NCI-H1092 (cell line): ENCODE measurements at regions not wholly inside any gene's neighbourhood (a gene's known extent, or its start where the extent isn't known, plus 50 kb on each side); places are given as distances from the start of the nearest gene placed in this dataset.

Experiments used
- DNase-seq: peaks from one replicate; lab custom pipeline; 2025; lab: John Stamatoyannopoulos, UW

DNA sequence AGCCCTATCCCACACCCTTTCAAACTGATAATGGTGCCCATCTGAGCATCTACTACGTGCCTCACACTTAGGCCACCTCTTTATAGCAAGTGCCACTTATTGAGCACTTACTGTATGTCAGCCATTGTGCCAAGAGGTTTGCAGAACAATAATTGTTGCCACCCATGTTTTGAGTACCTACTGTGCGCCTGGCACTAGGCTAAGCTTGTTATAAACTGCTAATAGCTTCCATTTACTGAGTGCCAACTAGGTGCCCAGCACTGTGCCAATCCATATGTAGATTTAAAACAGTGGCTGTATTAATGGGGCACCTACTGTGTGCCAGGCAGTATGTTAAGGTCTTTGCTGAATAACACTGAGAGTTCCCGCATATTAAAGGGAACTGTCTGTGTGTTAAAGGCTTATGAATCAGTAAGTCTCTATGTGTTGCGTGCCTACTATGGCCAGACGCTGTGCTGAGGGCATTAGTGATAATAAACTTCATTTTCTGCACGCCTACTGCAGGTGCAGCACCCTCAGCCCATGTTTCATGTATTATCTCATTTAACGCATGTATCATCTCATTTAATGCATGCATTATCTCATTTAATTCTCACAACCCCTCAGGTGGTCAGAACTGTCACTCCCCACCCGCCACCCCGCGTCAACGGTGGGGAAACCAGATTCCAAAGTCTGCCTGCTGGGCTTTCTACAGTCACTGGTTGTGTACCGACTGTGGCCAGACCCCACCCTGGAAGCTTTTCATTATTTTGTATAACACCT is 105.0 kb downstream of the PTPRS start:
- no peak for DNase-seq

DNA sequence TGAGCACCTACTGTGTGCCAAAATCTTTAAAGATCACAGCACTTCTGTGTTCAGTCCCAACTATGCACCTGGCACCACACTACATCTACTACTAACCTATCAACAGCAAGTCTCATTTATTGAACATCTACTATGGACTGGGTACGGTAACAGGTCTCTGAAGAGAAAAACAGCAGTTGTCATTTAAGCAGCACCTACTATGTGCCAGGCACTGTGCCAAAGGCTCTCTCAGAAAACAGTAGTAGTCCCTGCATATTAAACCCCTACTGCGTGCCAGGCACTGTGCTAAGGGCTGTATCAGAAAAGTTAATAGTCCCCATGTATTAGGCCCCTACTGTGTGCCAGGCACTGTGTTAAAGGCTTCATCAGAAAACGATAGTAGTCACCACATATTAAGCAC is 106.2 kb downstream of the PTPRS start:
- DNase-seq = no peak

- DNase-seq = no peak
Measured at GRCh38 chr19:5232798-5233505, 107.7 kb downstream of the PTPRS start.

- no peak for DNase-seq
Measured at GRCh38 chr19:5231857-5232678, 108.5 kb downstream of the PTPRS start.

DNA sequence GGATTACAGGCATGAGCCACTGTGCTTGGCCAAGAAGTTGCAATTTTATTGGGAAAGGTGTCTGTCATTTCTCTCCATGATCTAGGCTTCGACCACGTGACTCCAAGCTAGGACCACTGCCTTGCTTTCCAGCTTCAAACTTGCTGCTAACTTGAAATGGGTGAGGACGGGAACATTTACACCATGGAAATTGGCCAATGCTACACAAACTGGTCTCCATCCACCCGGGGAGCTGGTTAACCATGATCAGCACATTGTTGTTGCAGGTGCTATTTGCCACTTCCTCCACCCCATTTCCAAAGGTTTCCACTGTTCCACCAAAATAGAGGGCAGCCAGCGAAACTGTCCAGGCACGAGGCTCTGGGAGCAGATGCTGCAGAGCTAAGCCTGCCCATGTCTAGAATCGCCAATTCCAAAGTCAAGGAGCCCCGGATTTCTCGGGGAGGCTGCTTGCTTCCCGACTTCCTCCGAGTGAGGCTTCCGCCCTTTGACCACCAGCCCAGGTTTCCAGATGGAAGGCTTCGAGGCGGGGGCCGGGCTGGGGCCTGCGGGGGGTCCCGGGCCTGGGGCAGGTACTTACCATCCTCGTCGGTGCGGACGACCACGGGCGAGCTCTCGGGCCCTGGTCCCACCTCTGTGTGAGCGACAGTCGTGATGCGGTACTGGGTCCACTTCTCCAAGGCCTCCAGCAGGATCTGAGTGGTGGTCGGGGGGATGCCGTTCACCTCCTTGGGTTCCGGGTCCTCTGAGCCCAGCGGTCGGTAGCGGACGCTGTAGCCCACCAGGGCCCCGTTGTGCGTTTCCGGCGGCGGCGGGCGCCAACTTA is 109.7 kb downstream of the PTPRS start:
- DNase-seq = no peak

DNA sequence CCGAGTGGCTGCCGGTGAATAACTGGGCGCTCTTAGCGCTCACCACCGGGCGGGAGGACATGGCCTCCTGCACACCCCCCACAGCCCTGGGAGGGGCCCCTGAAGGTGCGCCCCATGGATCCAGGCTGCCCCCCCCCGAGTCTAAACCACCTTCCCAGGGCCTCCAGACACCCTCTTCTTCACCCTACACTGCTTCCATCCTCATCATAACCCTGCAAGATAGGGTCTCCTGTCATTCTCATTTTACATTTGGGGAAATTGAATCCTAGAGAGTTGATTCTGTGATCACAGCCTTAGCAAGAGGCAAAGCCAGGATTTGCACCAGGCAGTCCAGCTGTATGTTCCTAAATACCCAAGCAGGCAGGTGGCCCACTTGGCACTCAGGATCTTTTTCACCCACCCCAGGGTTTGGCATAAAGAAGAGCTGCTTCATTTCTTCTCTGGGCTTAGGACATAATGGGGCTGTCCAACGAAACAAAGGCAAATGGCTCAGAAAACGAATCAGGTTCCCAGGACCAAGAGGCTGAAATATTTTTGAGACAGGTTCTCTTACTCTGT is 110.8 kb downstream of the PTPRS start:
- DNase-seq = no peak

DNA sequence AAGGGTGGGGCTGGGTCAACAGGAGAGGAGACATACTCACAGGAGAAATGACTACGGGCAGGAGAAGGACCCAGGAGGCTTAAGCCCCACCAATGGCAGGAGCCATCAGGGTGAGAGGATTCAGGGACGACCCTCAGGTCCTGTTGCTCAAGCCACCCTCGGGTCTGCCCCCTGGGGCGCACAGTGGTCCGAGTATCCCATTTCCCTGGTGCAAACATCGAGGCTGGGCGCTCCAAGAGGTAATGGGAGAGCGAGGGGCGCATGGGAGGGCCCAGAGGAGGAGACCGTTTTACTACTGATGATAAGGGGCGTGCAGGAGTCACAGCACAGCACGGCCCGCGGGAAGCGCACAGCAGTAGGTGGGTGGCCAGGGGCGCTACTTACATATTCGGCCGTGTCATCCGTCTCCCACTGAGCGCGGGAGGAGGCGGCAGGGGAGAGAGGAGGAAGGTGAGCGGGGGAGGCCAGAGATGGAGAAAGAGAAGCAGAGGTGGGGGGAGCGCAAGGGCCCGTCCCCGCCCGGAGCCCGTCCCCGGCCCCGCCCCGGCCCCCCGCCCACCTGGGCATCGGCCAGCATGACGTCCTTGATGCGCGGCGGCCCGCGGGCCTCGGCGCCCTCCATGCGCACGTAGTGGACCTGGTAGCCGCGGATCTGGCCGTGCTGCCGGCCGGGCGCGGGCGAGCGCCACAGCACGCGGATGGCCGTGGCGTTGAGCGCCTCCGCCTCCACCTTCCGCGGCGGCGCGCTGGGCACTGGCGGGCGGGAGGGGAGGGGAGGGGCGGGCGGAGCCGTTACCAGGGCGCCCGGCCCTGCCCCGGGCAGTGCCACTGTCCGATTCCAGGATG is 111.5 kb downstream of the PTPRS start:
- no peak for DNase-seq

DNA sequence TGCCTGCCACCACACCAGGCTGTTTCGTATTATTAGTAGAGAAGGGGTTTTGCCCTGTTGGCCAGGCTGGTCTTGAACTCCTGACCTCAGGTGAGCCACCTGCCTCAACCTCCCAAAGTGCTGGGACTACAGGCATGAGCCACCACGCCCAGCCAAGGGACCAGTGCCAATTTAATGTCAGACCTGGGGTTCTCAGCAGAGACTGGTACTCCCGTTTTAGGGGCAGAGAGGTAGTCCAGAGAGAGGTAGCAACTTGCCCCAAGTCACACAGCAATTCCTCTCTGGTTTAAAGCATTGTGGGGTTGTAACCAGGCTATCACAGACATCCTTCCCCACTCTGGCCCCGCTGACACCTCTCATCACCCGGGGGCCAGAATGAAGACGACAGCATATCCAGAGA is 112.1 kb downstream of the PTPRS start:
- DNase-seq = no peak

GRCh38 chr19:5225486-5226345 is 114.9 kb downstream of the PTPRS start:
- DNase-seq = no peak

DNA sequence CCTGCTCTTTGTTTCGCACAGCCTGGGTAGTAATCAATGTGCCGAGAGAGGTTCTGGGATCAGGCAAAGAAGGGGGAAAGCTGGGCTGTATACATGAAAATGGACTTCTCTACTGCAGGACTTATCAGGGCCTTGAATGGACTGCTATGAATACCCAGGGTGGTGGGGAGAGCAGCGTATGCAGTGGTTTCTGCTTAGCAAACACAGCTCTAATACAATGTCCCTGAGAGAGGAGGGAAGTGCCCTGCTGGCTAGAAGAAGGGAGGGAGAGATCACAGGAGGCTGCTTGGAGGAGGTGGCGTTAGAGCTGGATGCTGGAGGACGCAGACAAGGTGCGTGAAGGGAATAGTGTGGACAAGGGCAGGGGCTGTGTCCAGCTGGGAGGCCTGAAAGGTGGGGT is 116.1 kb downstream of the PTPRS start:
- DNase-seq = no peak

GRCh38 chr19:5222821-5223321 is 117.7 kb downstream of the PTPRS start:
- DNase-seq = no peak

DNA sequence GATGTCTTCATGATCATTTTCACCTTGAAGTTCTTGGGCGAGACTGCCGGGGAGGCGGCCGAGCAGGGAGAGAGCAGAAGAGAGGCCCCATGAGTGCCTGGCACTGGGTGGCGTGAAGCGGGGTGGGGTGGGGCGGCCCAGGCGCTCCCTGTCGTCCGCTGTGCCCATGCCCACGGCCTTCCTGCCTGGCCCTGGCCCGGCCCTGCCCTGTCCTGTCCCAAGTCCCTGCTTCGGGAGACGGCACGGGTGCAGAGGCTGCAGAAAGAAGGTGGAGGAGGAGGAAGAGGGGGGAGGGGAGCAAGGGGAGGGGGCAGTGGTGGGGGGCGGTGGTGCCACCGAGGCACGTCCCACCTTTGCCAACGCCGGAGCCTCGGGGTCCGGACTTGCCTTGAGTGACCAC is 118.4 kb downstream of the PTPRS start:
- no peak for DNase-seq

DNA sequence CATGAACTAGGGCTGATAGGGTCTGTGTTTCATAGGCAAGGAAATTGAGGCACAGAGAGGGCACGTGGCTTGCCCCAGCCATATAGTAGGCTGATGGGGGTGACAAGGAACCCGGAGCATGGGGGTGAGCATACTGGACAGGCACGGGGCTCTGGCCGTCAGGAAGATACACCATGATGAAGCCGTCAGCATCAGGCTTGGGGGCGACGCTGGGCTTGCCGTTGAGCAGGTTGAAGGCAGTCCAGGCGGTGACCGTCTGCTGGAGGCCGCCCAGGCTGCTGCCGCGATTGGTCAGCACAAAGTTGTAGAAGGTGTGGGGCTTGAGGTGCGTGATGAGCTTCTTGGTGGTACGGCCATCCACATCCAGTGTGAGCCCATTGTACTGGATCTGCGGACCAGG is 119.7 kb downstream of the PTPRS start:
- no peak for DNase-seq

DNA sequence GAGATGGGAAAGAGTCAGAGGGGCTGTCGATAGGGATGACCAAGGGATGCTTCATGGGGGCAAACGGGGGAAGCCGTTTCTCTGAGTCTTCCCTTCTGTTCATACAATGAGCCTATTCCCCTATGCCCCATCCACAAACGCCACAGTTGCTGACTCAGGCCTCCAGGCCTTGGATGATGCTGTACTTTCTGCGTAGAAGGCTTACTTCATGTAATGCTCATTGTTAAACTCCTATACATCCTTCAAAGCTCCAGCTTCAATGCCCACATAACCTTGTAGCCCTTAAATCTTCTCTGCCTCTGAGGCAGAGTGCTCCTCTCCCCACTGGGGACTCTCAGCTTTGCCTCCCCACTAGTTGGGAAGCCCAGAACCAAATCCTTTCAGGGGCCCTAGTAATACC is 120.3 kb downstream of the PTPRS start:
- DNase-seq = no peak

DNA sequence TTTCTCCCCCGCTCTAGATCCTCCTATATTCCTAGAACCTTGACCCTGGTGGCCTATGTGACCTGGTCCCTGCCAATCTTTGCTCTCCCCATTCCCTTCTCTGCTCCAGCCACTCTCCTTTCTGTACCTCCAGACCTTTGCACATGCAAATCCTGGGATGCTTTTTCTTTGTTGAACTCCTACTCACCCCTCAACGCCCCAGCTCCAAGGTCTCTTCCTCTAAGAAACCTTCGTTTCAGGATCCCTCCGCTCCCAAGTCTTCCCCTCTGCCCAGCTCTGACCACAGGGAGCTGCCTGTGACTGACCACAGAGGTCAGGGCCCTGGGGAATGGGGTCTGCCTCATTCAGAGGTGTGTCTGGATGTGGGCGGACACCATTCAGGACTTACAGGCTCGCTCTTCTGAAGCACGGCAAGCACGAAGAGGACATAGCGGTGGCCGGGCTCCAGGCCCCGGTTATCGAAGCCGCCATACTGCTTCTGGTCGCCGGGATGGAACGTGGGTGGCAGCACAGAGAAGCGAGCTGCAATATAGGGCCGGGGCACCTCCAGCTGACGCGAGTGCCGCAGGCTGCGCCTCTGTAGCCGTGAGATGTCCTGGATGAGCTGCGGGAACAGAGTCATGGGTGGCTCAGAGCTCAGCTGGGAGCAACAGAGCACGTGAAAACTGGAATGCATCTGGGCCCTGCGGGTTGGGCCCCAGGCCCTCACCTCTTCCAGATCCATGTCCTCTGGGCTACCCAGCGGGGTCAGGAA is 120.9 kb downstream of the PTPRS start:
- DNase-seq = no peak

GRCh38 chr19:5218963-5219530 is 121.6 kb downstream of the PTPRS start:
- DNase-seq = no peak

GRCh38 chr19:5218255-5218855 is 122.3 kb downstream of the PTPRS start:
- no peak for DNase-seq

GRCh38 chr19:5217171-5217570 is 123.4 kb downstream of the PTPRS start:
- DNase-seq = no peak
